ENCODE measurements at regions not wholly inside any gene's neighbourhood (a gene's known extent, or its start where the extent isn't known, plus 50 kb on each side); places are given as distances from the start of the nearest gene placed in this dataset.
"Not testable (repeated sequence)": the region's sequence is repeated elsewhere in the genome, so short reads cannot be mapped to it uniquely, and the experiment has no call there.

DNA sequence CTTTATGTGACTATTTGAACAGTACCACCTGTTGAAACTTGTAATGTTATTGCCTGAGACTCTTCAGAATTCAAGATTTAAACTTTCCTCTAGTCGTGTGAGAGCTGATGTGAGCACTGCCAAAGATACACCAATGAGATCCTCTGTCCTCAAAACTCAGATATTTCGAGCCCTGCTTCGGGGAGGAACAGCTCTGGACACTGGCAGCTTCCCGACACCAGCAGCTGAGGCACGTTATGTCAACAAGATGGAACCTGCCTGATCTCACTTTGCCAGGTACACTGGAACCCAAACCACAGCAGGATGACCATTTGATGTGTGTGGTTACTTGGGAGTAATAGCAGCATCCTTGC lies 319.9 kb upstream of the RBMS1 start:
- no peak for DNase-seq (ENCODE audit: low spot score)
- H3K27ac ChIP-seq: peak overlapping the region in 1 of 2 donors; percentile 2
- no peak overlapping the region for H3K4me3 ChIP-seq
- TF ChIP-seq, protein P1, sequence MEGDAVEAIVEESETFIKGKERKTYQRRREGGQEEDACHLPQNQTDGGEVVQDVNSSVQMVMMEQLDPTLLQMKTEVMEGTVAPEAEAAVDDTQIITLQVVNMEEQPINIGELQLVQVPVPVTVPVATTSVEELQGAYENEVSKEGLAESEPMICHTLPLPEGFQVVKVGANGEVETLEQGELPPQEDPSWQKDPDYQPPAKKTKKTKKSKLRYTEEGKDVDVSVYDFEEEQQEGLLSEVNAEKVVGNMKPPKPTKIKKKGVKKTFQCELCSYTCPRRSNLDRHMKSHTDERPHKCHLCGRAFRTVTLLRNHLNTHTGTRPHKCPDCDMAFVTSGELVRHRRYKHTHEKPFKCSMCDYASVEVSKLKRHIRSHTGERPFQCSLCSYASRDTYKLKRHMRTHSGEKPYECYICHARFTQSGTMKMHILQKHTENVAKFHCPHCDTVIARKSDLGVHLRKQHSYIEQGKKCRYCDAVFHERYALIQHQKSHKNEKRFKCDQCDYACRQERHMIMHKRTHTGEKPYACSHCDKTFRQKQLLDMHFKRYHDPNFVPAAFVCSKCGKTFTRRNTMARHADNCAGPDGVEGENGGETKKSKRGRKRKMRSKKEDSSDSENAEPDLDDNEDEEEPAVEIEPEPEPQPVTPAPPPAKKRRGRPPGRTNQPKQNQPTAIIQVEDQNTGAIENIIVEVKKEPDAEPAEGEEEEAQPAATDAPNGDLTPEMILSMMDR (IDR thresholded peaks at IDR 0.05): no peak

DNA sequence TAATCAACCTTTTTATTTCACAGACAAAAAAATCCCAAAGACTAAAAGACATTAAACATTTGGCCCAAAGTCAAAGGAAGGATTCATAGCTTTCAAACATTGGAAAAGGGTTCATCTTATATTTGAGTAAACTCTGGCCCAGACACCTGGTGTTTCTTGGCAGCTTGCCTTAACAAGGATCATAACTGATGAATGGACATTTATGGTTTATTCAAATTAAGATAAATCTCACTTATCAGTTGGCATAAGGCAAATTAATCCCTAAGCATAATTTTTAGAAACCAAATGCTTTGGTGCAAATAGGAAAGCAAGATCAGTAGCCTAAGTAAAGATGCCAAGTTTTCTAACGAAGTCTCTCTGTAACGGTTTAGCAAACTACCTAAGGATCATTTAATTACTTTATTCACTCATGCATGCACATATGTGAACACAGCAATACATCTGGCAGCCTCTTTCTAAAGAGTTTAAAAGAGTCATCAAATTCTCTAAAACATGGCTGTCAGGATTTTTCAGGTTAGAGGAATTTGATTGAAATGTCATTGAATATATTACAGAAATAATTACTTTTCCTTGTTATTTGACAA lies 323.4 kb upstream of the RBMS1 start:
- TF ChIP-seq, protein P1 (IDR thresholded peaks at IDR 0.05): no peak
- no peak for DNase-seq (ENCODE audit: low spot score)
- Histone ChIP-seq H3K27ac (no peak overlapping the region), H3K4me3 (no peak overlapping the region)

DNA sequence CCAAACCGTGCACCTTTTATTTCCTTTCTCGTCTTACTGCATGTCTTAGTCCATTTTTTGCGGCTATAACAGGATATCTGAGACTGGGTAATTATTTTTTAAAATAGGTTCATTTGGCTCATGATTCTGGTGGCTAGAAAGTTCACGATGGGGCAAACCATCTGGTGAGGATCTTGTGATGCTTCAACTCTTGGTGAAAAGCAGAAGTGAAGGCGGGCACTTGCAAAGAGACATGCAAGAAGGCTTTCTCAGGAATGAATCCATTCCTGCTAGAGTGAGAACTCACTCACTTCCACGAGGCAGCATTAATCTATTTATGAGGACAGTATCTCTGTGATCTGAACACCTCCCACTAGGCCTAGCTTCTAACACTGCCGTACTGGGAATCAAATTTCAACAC lies 327.1 kb upstream of the RBMS1 start:
- H3K27ac ChIP-seq: no peak overlapping the region
- no peak for DNase-seq (ENCODE audit: low spot score)
- TF ChIP-seq, protein P1 (IDR thresholded peaks at IDR 0.05): no peak
- H3K4me3 ChIP-seq: no peak overlapping the region

DNA sequence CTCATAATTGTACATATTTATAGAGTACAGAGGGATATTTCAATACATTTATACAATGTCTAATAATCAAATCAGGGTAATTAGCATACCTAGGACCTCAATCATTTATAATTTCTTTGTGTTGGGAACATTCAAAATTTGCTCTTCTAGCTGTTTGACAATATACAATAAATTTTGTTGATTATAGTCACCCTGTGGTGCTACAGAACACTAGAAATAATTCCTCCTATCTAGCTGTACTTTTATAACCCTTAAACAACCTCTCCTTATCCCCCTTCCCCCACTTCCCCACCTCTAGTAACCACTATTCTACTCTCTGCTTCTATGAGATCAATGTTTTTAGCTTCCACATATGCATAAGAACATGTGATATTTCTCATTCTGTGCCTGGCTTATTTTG lies 328.4 kb upstream of the RBMS1 start:
- no peak for DNase-seq (ENCODE audit: low spot score)
- Histone ChIP-seq H3K4me3 (no peak overlapping the region), H3K27ac (no peak overlapping the region)
- TF ChIP-seq, protein P1 (IDR thresholded peaks at IDR 0.05): no peak

DNA sequence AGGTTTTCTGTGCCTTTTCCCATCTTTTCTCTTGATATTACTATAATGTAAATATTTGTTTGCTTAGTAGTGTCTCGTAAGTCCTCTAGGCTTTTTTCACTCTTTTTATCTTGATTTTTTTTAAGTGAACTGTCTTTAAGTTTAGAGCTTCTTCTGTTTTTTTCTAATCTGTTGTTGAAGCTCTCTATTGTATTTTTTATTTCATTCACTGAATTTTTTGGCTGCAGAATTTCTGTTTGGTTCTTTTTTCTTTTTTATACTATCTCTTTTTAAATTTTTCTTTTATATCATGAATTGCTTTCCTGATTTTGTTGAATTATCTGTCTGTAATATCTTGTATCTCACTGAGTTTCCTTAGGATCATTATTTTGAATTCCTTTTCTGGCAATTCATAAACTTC lies 331.8 kb upstream of the RBMS1 start:
- TF ChIP-seq, protein P1 (IDR thresholded peaks at IDR 0.05): no peak
- no peak overlapping the region for H3K4me3 ChIP-seq
- no peak overlapping the region for H3K27ac ChIP-seq
- no peak for DNase-seq (ENCODE audit: low spot score)

DNA sequence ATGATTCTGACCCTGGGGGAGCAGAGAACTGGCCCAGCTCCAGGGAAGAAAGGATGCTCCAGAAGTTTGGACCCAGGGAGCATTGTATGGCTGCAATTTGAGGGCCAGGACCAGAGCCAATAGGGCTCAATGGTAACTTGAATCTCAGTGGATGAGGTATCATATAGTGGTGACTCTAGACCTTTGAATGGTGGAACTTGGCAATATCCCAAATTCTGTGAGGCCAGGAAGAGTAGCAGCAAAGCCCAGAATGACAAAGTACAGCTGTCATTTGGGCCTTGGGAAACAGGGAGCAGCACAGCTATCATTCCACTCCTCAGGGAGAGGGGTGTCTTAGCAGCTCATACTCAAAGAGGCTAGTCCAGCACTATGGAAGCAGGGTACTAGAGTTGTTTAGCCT lies 332.9 kb upstream of the RBMS1 start:
- TF ChIP-seq, protein P1 (IDR thresholded peaks at IDR 0.05): no peak
- DNase-seq (ENCODE audit: low spot score): no peak
- Histone ChIP-seq H3K27ac (no peak overlapping the region), H3K4me3 (no peak overlapping the region)

DNA sequence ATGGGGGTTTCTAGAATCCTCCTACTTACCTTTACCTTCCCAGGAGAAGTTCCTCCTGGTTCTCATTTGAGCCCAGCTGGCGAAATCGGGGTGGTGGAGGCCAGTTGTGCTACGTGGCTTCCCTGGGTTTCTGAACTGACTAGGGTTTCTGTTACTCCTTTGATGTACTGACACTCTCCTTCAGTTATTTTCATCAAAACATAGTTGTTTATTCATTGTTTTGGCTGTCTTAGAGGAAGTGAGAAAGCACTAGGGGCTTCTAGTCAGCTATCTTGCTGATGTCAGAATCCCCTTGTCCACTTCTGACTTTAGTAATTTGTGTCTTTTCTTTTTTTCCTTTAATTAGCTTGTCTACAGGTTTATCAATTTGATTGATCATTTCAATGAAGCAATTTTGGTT lies 332.2 kb upstream of the TANK start:
- H3K27ac ChIP-seq: no peak overlapping the region
- TF ChIP-seq, protein P1 (IDR thresholded peaks at IDR 0.05): no peak
- H3K4me3 ChIP-seq: no peak overlapping the region
- DNase-seq (ENCODE audit: low spot score): no peak

DNA sequence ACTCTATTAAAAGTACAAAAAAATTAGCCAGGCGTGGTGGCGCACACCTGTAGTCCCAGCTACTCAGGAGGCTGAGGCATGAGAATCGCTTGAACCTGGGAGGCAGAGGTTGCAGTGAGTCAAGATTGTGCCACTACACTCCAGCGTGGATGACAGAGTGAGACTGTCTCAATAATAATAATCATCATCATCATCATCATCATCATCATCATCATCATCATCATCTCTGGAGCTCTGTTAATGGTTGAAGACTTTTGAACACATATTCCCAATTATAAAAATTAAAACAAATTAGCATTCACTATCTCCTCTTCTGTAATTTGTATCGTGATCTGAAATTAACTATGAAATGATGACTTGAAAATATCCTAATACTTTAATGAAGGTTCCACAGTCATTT lies 327.8 kb upstream of the TANK start:
- not testable (repeated sequence) for H3K27ac ChIP-seq; DNase-seq (ENCODE audit: low spot score); H3K4me3 ChIP-seq

Data from coronary artery (tissue), 2 donors.